GM12878 (cell line): ENCODE measurements at regions not wholly inside any gene's neighbourhood (a gene's known extent, or its start where the extent isn't known, plus 50 kb on each side); places are given as distances from the start of the nearest gene placed in this dataset.
"Not testable (repeated sequence)": the region's sequence is repeated elsewhere in the genome, so short reads cannot be mapped to it uniquely, and the experiment has no call there.

Source experiments
- ATAC-seq: fragments of 200-7000 bp; cut with Tn5 transposase; 3 replicates; pipeline ENCODE4 v1.9.1; 2020; ENCODE audit warnings: mild to moderate bottlenecking, moderate library complexity
- BruUV-seq: library from RNA; stranded (reverse); fragments of 400-500 nt; replicated peaks from 2 replicates; lab custom pipeline; 2021; lab: Mats Ljungman, UMichigan
- CTCF ChIA-PET: fragments of 300-600 bp; sonication (Branson Sonifier 250); formaldehyde crosslinking; extraction: SDS; loops from one replicate; lab custom pipeline; 2021; ENCODE audit warnings: inconsistent platforms; lab: Yijun Ruan, JAX
- POLR2A ChIA-PET: fragments of 350-600 bp; formaldehyde crosslinking; extraction: SDS; loops from one replicate; lab custom pipeline; 2021; ENCODE audit warnings: inconsistent platforms; lab: Charles Lee
- RAD21 ChIA-PET: fragments of 300-600 bp; sonication (Branson Sonifier 250); formaldehyde crosslinking; loops from one replicate; lab custom pipeline; 2023; ENCODE audit warnings: antibody characterized with exemption; ENCODE audit not compliant: unreplicated experiment; lab: Charles Lee
- SMC1A ChIA-PET: fragments of 300-600 bp; sonication (Branson Sonifier 250); formaldehyde crosslinking; loops from one replicate; lab custom pipeline; 2023; ENCODE audit not compliant: unreplicated experiment, uncharacterized antibody; lab: Charles Lee
- DNase-seq: peaks from one replicate; pipeline ENCODE4 v3.0.0-alpha.2; 2011; ENCODE audit warnings: low read depth, low spot score
- FAIRE-seq: peaks from 3 replicates; lab custom pipeline; 2011; peaks lifted over from hg19 to GRCh38; lab: Jason Lieb, UNC
- H2AFZ ChIP-seq: 2 replicates; pipeline ENCODE4 v1.6.0; 2011; ENCODE audit warnings: low read depth, low read length, control low read depth; ENCODE audit not compliant: control insufficient read depth
- H3K27ac ChIP-seq: 2 replicates; pipeline ENCODE4 v1.5.1; 2011; ENCODE audit warnings: control low read depth; ENCODE audit not compliant: control insufficient read depth, insufficient read depth
- H3K27me3 ChIP-seq, 2 experiments: replicated peaks in 1 of 2; 2 replicates each; pipeline versions ENCODE4 v1.6.0 to v1.6.1; 2011; ENCODE audit warnings: low read length in 1 of 2; ENCODE audit not compliant: control insufficient read depth in 2 of 2, insufficient read depth in 2 of 2
- H3K36me3 ChIP-seq, 2 experiments: 2 replicates each; pipeline ENCODE4 v1.5.1; 2011; ENCODE audit warnings: low read length in 1 of 2; ENCODE audit not compliant: control insufficient read depth in 2 of 2, insufficient read depth in 2 of 2
- H3K4me1 ChIP-seq: 2 replicates; pipeline ENCODE4 v1.6.1; 2011; ENCODE audit warnings: mild to moderate bottlenecking, low read length, moderate library complexity, mixed read lengths; ENCODE audit not compliant: control insufficient read depth, insufficient read depth
- H3K4me2 ChIP-seq: 2 replicates; pipeline ENCODE4 v1.6.0; 2011; ENCODE audit warnings: control low read depth; ENCODE audit not compliant: control insufficient read depth, insufficient read depth
- H3K4me3 ChIP-seq: fragments of 200-600 bp; sonication (generic); 2 replicates; pipeline ENCODE4 v1.5.1; 2016
- H3K79me2 ChIP-seq: 2 replicates; pipeline ENCODE4 v1.6.0; 2011; ENCODE audit warnings: low read length; ENCODE audit not compliant: control insufficient read depth, insufficient read depth
- H3K9ac ChIP-seq: 2 replicates; pipeline ENCODE4 v1.8.0; 2011; ENCODE audit warnings: low read length, control low read depth, mixed read lengths; ENCODE audit not compliant: control insufficient read depth, insufficient read depth
- H3K9me3 ChIP-seq: replicated peaks from 3 replicates; pipeline ENCODE4 v1.5.1; 2011; ENCODE audit warnings: mild to moderate bottlenecking, low read length; ENCODE audit not compliant: control insufficient read depth, insufficient read depth
- H4K20me1 ChIP-seq: 2 replicates; pipeline ENCODE4 v1.6.0; 2011; ENCODE audit not compliant: control insufficient read depth, insufficient read depth
- IKZF2 ChIP-seq, 2 experiments: fragments of 450-650 bp; IDR thresholded peaks; 2 replicates each; pipeline ENCODE4 v1.6.1; 2017; ENCODE audit warnings: mild to moderate bottlenecking in 2 of 2, moderate library complexity in 2 of 2
- PRDM15 ChIP-seq: fragments of 450-650 bp; formaldehyde crosslinking; IDR thresholded peaks from 2 replicates; pipeline ENCODE4 v1.4.0; 2020; ENCODE audit warnings: mild to moderate bottlenecking, moderate library complexity
- RELB ChIP-seq: fragments of 450-650 bp; IDR thresholded peaks from 2 replicates; pipeline ENCODE4 v1.6.1; 2017; ENCODE audit warnings: low read depth, mild to moderate bottlenecking, moderate library complexity
- SRF ChIP-seq, 2 experiments: IDR thresholded peaks; 2 replicates each; pipeline ENCODE4 v1.6.1; 2011; ENCODE audit warnings: low read depth in 2 of 2, low read length in 2 of 2, mild to moderate bottlenecking in 1 of 2, moderate library complexity in 1 of 2
- SUPT20H ChIP-seq: IDR thresholded peaks from 2 replicates; pipeline ENCODE4 v1.6.1; 2011; ENCODE audit warnings: low read depth, mild to moderate bottlenecking, low read length, moderate library complexity, borderline replicate concordance; ENCODE audit not compliant: control insufficient read depth
- WGBS: methylation state at CpG from one replicate; pipeline ENCODE4 v1.1.6; 2016; ENCODE audit warnings: low lambda C conversion rate; ENCODE audit not compliant: insufficient replicate concordance, insufficient coverage; ENCODE audit errors: missing lambda C conversion rate; 5-methylcytosine and 5-hydroxymethylcytosine counted together
- in situ Hi-C: fragments of 300-500 bp; cut with MboI; formaldehyde crosslinking; loops from 9 replicates; pipeline ENCODE4 v1.14.3; 2018; ENCODE audit warnings: mixed read lengths
- intact Hi-C: fragments of 100-400 bp; cut with micrococcal nuclease; formaldehyde crosslinking; loops from one replicate; pipeline ENCODE4 v1.14.2; 2022; ENCODE audit not compliant: unreplicated experiment

GRCh38 chr12:54799966-54800365 lies 54.4 kb upstream of the MUCL1 start:
- in situ Hi-C loops, BruUV-seq, H3K9me3 ChIP-seq, DNase-seq, H3K4me3 ChIP-seq, H3K4me1 ChIP-seq, H3K36me3 ChIP-seq, FAIRE-seq, H3K9ac ChIP-seq, H3K27me3 ChIP-seq, H3K27ac ChIP-seq, RAD21 ChIA-PET, SMC1A ChIA-PET, H4K20me1 ChIP-seq, ATAC-seq, CTCF ChIA-PET, H3K79me2 ChIP-seq, POLR2A ChIA-PET, H2AFZ ChIP-seq, intact Hi-C loops, H3K4me2 ChIP-seq: not testable (repeated sequence)
- 66% methylated on average over 3 of the region's 3 CpGs for WGBS

DNA sequence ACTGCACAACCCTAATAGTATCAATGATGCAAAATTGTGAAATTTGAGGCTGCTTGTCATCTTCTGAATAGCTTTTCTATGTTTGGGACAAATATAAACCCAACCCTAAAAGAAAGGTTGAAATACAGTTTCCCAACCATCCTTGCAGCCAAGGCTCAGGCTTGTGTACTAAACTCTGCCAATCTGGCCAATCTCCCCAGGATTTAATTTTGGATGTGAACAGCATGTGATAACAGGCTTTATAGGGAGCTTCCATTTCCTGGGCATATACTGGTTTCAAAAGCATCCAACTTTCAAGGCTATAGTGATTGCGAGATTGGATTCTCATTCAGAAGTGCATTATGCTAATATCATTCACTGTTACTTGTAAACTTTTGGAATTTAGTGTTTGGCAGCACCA lies 55.7 kb upstream of the MUCL1 start:
- TF ChIP-seq IKZF2 (IDR thresholded peaks at IDR 0.05) (no peak), SRF (IDR thresholded peaks at IDR 0.05; ENCODE audit: low read depth in 2 of 2, low read length in 2 of 2) (no peak), SUPT20H (no peak), PRDM15 (CRISPR knock-in tag) (no peak), RELB (no peak)
- no TSS peak for BruUV-seq
- no peaks in the 10 kb centered on the region for H3K4me1 ChIP-seq
- intact Hi-C loops (no loop called here), in situ Hi-C loops (no loop called here)
- 77% methylated on average over 1 of the region's 1 CpG for WGBS
- H3K27ac ChIP-seq = no peak overlapping the region
- no peak overlapping the region for H3K4me2 ChIP-seq
- no peaks in the 10 kb centered on the region for H3K27me3 ChIP-seq
- RAD21 ChIA-PET = no interaction called here
- no peak for FAIRE-seq
- no peaks in the 10 kb centered on the region for H3K79me2 ChIP-seq
- H4K20me1 ChIP-seq = no peaks in the 10 kb centered on the region
- no peaks in the 10 kb centered on the region for H3K36me3 ChIP-seq
- no peaks in the 10 kb centered on the region for H3K9me3 ChIP-seq
- SMC1A ChIA-PET = no interaction called here
- POLR2A ChIA-PET = interaction anchor here (0.5 kb wide), 1 partner anchor 538 kb away, joined by 3 read pairs; no protein-coding TSS in a partner anchor
- DNase-seq = no peak
- no peak overlapping the region for H3K9ac ChIP-seq
- no peak for ATAC-seq
- no peak overlapping the region for H3K4me3 ChIP-seq
- no peak overlapping the region for H2AFZ ChIP-seq
- CTCF ChIA-PET = no interaction called here
